ENCODE measurements at regions not wholly inside any gene's neighbourhood (a gene's known extent, or its start where the extent isn't known, plus 50 kb on each side); places are given as distances from the start of the nearest gene placed in this dataset.

DNA sequence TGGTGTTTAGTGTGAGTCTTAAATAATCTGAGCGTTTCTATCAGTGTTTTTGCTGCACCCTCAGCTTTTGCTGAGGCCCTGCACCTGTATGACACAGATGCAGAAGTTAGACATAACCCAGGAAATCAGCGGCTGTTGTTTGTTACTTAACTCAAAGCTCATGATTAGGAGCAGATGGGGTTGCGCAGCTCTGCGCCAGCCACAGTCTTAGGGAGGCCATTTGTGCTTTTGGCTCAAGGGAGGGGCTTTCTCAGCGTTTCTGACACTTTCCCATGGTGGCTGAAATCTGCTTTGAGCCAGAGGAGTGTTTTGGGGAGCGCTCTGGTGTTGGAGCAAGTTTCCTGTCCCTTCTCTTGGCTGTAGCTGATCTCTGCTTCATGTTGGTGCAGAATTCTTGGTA lies 433.8 kb downstream of the NAF1 start:
- H3K9me3 ChIP-seq (ENCODE audit: control insufficient read depth, low read length, poor library complexity, severe bottlenecking) = no peaks in the 10 kb centered on the region
- Mint-ChIP-seq H3K4me3 (no peak overlapping the region), H3K27ac (no peak overlapping the region), H3K27me3 (no peaks in the 10 kb centered on the region), H3K4me1 (no peaks in the 10 kb centered on the region), H3K36me3 (ENCODE audit: low read depth) (no peaks in the 10 kb centered on the region)
- ATAC-seq (no peak), DNase-seq (no peak)

DNA sequence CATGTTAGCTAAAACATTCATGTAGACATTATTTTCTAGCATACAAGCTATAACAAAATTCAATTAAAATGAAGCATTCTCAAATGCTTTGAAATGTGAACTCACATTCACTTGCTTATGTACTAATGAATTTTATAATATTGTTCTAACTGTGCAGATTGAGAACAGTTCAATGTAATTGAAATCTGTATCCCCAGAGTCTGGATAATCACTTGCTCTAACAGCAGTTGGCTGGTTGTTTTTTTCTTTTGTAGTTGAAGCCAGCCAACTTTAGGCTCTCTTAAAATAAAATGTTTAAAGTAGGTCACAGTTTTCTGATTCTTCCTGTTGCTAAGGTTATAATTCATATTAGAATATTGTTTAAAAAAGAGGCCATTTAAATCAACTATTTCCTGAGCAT lies 438.9 kb downstream of the NAF1 start:
- no peaks in the 10 kb centered on the region for H3K4me1 Mint-ChIP-seq
- H3K9me3 ChIP-seq (ENCODE audit: control insufficient read depth, low read length, poor library complexity, severe bottlenecking) = no peaks in the 10 kb centered on the region
- H3K27ac Mint-ChIP-seq = no peak overlapping the region
- ATAC-seq (no peak), DNase-seq (no peak)
- H3K36me3 Mint-ChIP-seq (ENCODE audit: low read depth) = no peaks in the 10 kb centered on the region
- H3K27me3 Mint-ChIP-seq = no peaks in the 10 kb centered on the region
- no peak overlapping the region for H3K4me3 Mint-ChIP-seq

DNA sequence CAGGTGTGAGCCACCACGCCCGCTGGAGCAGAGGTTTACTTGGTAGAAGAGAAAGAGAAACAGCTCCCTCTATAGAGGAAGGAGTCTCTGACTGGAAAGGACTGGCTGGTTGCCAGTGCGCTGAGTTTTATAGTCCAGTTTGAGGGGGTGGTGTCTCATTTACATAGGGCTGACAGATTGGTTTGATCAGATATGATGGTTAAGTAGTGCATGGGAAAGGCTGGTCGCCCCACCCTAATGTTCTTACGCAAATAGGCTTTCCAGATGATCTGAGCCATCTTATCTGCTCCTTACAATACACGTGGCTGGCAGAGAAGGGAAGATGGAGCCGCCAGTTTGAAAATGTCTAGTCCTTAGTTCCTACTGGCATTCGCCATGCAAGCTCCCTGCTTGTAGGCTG lies 439.5 kb downstream of the NAF1 start:
- no peaks in the 10 kb centered on the region for H3K4me1 Mint-ChIP-seq
- no peak overlapping the region for H3K27ac Mint-ChIP-seq
- H3K27me3 Mint-ChIP-seq = no peaks in the 10 kb centered on the region
- H3K4me3 Mint-ChIP-seq = no peak overlapping the region
- no peaks in the 10 kb centered on the region for H3K9me3 ChIP-seq (ENCODE audit: control insufficient read depth, low read length, poor library complexity, severe bottlenecking)
- DNase-seq (no peak), ATAC-seq (no peak)
- H3K36me3 Mint-ChIP-seq (ENCODE audit: low read depth) = no peaks in the 10 kb centered on the region

DNA sequence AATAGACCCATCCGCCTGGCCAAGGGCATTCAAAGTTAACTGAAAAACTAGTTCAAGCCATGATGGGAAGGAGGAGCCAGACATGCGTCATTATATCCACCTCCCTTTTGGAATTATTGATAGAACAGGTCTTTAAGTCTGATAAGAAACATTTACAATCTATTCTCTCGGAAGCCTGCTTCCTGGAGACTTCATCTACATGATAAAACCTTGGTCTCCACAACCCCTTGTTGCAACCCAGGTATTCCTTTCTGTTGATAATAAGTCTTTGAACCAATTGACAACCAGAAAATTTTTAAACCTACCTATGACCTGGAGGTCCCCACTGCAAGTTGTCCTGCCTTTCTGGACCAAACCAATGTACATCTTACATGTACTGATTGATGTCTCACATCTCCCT lies 451.3 kb downstream of the NAF1 start:
- H3K4me1 Mint-ChIP-seq = no peaks in the 10 kb centered on the region

DNA sequence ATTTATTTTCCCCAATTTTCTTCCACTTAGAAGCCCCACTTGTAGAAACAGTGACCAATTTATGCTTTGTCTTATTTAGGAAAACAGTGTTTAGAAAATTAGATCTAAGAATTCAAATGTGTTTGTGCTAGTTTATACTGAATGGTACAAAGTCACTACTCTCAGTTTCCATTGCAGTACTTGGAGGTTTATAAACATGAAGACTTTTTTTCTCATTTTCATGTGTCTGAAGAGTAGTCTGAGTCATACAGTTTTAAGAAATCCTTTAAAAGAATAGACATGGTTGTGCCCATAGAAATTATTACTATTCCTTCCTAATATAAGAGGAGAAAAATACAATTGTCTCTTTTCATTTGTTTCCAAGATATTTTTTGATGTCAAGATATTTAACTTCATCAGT lies 458.7 kb downstream of the NAF1 start:
- ATAC-seq (no peak), DNase-seq (no peak)
- Mint-ChIP-seq H3K4me1 (no peaks in the 10 kb centered on the region), H3K27ac (no peak overlapping the region), H3K36me3 (ENCODE audit: low read depth) (no peaks in the 10 kb centered on the region), H3K4me3 (no peak overlapping the region), H3K27me3 (no peaks in the 10 kb centered on the region)
- H3K9me3 ChIP-seq (ENCODE audit: control insufficient read depth, low read length, poor library complexity, severe bottlenecking) = no peaks in the 10 kb centered on the region

More for the DNA sequence above, 451.3 kb downstream of the NAF1 start:
- H3K27ac Mint-ChIP-seq = no peak overlapping the region
- H3K27me3 Mint-ChIP-seq = no peaks in the 10 kb centered on the region
- H3K4me3 Mint-ChIP-seq = no peak overlapping the region
- DNase-seq = no peak
- H3K36me3 Mint-ChIP-seq (ENCODE audit: low read depth) = no peaks in the 10 kb centered on the region
- no peak for ATAC-seq
- no peaks in the 10 kb centered on the region for H3K9me3 ChIP-seq (ENCODE audit: control insufficient read depth, low read length, poor library complexity, severe bottlenecking)

DNA sequence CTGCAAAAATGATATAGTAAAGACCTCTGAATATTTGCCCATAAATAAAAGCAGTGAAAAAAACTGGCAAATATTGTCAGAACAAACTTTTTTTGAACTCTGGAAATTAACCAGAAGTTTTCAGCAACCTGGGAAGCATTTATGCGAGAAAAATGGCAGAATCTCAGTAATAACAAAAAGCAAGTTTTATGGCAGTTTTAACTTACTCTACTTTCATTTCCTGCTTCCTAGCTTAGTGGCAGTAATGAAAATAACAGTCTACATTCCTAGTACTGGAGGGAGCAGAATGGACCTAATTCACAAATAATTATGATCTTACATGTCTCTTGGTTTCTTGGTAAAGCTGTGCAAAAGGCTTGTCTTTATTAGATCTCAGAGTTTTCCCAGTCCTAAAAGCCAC lies 460.1 kb downstream of the NAF1 start:
- no peak for DNase-seq
- no peak overlapping the region for H3K27ac Mint-ChIP-seq
- no peak for ATAC-seq
- H3K4me1 Mint-ChIP-seq = no peaks in the 10 kb centered on the region
- H3K9me3 ChIP-seq (ENCODE audit: control insufficient read depth, low read length, poor library complexity, severe bottlenecking) = no peaks in the 10 kb centered on the region
- no peaks in the 10 kb centered on the region for H3K36me3 Mint-ChIP-seq (ENCODE audit: low read depth)
- H3K4me3 Mint-ChIP-seq = no peak overlapping the region
- no peaks in the 10 kb centered on the region for H3K27me3 Mint-ChIP-seq

DNA sequence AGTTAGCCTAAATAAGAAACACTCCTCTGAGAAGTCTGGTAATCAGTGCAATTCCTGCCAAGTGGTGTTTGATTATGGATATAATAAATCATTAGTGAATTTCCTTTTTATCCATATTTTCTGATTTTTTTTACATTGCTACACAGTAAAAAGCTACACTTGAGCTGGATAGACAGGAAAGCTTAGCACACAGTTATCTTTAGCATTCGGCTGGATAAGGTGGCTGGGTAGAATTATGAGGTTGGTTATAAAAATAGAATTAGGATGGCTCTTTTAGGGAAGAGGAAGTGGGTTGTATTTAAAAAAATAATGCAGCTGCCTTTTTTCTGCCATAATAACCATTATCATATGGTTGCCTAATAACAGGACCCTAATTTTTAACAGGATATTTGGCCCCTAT lies 460.6 kb downstream of the NAF1 start:
- H3K9me3 ChIP-seq (ENCODE audit: control insufficient read depth, low read length, poor library complexity, severe bottlenecking) = no peaks in the 10 kb centered on the region
- no peaks in the 10 kb centered on the region for H3K27me3 Mint-ChIP-seq
- ATAC-seq = no peak
- no peak for DNase-seq
- H3K4me1 Mint-ChIP-seq = no peaks in the 10 kb centered on the region
- H3K27ac Mint-ChIP-seq = no peak overlapping the region
- no peaks in the 10 kb centered on the region for H3K36me3 Mint-ChIP-seq (ENCODE audit: low read depth)
- H3K4me3 Mint-ChIP-seq = no peak overlapping the region

DNA sequence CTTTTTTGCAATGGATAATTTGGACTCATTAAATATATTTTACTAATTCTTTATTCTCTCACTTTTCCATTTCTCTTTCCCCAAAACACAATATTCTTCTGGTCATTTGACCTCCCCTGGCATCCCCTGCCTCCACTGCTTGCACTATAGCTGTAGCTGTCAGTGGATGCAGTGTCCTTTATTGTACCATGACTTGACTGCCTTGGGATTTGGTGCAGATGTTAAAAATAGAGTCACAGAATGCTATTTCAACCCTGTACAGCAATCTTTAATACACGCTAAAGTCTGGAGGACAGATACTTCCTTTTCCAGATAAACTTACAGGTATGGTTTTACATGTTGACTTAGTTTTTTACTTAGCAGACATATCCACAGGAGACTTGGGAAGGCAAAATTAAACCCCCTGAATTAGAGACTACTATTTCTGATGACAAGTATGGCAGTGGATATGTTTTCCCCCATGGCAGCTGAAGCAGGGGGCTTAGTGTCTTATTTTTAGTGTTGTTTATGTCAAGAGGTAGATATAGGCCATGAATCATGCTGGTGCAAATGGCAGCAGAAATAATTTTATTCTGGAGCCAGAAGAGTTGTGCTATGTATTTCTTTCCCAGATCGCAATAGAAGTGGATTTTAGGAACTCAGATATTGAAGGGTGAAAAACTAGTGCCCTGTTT lies 461.4 kb downstream of the NAF1 start:
- H3K4me1 Mint-ChIP-seq = no peaks in the 10 kb centered on the region
- no peak overlapping the region for H3K4me3 Mint-ChIP-seq
- no peak for ATAC-seq
- H3K9me3 ChIP-seq (ENCODE audit: control insufficient read depth, low read length, poor library complexity, severe bottlenecking) = no peaks in the 10 kb centered on the region
- no peaks in the 10 kb centered on the region for H3K36me3 Mint-ChIP-seq (ENCODE audit: low read depth)
- no peak for DNase-seq
- H3K27me3 Mint-ChIP-seq = no peaks in the 10 kb centered on the region
- H3K27ac Mint-ChIP-seq = no peak overlapping the region

DNA sequence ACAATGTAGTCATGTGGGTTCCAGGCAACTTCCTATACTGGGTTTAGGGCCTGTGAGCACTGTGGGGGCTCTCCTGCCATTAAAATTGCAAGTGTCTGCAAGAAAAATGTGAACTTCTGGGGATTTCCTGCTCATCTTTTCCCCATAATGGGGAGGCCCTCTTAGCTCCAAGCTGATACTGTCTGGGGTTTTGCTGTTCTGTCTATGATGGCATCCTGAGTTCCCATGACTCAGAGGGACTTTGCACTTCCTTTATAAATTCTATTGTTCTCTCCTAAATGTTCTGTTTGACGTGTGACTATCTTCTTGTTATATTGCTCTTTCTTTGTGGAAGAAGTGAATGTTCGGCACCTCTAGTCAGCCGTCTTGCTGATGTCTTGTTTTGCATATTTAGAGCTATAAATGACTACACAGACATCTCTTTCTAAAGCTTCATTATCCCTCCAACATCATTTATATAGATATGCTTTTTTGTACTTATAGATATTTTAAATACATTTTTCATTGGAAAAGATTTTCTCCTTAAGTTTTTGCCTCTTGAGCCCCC lies 465.8 kb downstream of the NAF1 start:
- ATAC-seq = no peak
- Mint-ChIP-seq H3K4me3 (no peak overlapping the region), H3K36me3 (ENCODE audit: low read depth) (no peaks in the 10 kb centered on the region), H3K27me3 (no peaks in the 10 kb centered on the region), H3K27ac (no peak overlapping the region), H3K4me1 (no peaks in the 10 kb centered on the region)
- DNase-seq = no peak
- no peaks in the 10 kb centered on the region for H3K9me3 ChIP-seq (ENCODE audit: control insufficient read depth, low read length, poor library complexity, severe bottlenecking)

DNA sequence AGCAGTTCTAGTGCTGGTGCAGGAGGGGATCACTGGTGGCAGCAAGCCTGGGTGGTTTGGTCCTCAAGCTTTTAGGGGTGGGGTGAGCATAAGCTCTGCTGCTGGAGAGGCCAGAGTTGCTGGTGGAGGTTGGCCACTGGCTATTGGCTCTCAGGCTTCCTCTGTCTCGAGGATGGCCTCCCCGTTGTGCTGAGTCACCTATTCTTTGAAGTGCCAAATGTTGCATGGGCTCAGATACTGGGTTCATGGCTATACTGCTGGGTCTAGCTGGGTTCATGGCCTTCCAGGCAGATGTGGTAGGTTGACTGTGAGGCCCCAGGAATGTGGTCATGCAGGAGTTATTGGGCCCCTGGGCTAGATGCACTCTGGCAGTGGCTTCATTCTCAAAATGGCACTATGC lies 466.3 kb downstream of the NAF1 start:
- Mint-ChIP-seq H3K36me3 (ENCODE audit: low read depth) (no peaks in the 10 kb centered on the region), H3K27ac (no peak overlapping the region), H3K27me3 (no peaks in the 10 kb centered on the region), H3K4me3 (no peak overlapping the region), H3K4me1 (no peaks in the 10 kb centered on the region)
- H3K9me3 ChIP-seq (ENCODE audit: control insufficient read depth, low read length, poor library complexity, severe bottlenecking) = no peaks in the 10 kb centered on the region
- ATAC-seq (no peak), DNase-seq (no peak)

DNA sequence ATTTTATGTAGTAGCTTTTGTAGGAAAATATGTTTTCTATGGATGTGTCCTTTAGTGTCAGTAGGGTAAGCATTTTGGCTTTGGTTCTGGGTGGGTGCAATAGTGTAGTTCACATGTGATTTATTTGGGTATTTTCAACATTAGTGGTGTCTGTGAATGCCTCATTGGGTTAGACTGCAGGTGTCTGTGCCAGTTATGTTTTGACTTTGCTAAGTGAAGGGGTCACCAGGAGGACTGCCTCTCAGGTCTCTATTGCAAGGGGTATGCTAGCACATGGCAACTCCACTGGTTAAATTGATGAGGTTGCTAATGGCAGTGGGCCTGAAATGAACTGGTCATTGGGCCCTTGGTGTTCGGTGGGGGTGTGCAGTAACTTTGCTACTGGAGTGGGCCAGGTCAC lies 467.1 kb downstream of the NAF1 start:
- no peaks in the 10 kb centered on the region for H3K4me1 Mint-ChIP-seq
- no peaks in the 10 kb centered on the region for H3K9me3 ChIP-seq (ENCODE audit: control insufficient read depth, low read length, poor library complexity, severe bottlenecking)
- ATAC-seq (no peak), DNase-seq (no peak)
- no peak overlapping the region for H3K4me3 Mint-ChIP-seq
- H3K27ac Mint-ChIP-seq = no peak overlapping the region
- H3K27me3 Mint-ChIP-seq = no peaks in the 10 kb centered on the region
- no peaks in the 10 kb centered on the region for H3K36me3 Mint-ChIP-seq (ENCODE audit: low read depth)

DNA sequence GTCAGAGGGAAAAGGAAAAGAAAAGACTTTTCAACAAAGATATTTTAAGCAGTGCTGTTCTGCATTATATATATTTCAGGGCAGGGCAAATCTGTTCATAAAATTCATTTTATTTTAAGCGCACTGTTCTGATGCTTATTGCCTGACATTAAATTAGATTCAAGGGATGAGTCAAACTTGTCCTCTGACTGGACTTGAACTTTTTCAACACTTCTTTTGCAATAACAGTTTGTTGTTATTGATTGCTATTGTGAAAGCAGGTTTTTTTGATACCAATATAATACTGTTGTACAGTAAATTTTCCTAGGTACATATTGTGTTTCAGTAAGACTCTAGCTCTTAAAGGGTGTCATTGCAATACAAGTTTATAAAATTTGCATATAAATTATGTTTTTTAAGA lies 481.3 kb downstream of the NAF1 start:
- Mint-ChIP-seq H3K27me3 (no peaks in the 10 kb centered on the region), H3K36me3 (ENCODE audit: low read depth) (no peaks in the 10 kb centered on the region), H3K4me1 (no peaks in the 10 kb centered on the region), H3K27ac (no peak overlapping the region), H3K4me3 (no peak overlapping the region)
- ATAC-seq (no peak), DNase-seq (no peak)
- no peaks in the 10 kb centered on the region for H3K9me3 ChIP-seq (ENCODE audit: control insufficient read depth, low read length, poor library complexity, severe bottlenecking)

DNA sequence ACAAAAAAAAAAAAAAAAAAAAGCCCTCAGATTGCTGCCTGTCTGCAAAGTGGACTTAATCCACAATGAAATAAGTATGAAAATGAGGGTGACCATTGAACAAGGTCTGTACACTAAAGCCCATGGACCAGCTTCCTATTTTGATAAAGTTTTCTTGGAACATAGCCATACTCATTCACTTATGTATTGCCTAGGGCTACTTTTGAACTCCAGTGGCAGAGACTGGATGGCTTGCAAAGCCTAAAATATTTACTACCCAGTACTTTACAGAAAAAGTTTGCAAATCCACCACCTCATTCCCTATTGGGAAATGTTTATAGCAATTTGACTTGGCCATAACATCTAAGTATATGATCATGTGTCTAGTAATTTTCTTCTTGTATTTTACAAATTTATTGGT lies 481.7 kb downstream of the NAF1 start:
- no peak overlapping the region for H3K4me3 Mint-ChIP-seq
- no peaks in the 10 kb centered on the region for H3K9me3 ChIP-seq (ENCODE audit: control insufficient read depth, low read length, poor library complexity, severe bottlenecking)
- H3K27me3 Mint-ChIP-seq = no peaks in the 10 kb centered on the region
- DNase-seq (no peak), ATAC-seq (no peak)
- no peak overlapping the region for H3K27ac Mint-ChIP-seq
- no peaks in the 10 kb centered on the region for H3K4me1 Mint-ChIP-seq
- H3K36me3 Mint-ChIP-seq (ENCODE audit: low read depth) = no peaks in the 10 kb centered on the region

DNA sequence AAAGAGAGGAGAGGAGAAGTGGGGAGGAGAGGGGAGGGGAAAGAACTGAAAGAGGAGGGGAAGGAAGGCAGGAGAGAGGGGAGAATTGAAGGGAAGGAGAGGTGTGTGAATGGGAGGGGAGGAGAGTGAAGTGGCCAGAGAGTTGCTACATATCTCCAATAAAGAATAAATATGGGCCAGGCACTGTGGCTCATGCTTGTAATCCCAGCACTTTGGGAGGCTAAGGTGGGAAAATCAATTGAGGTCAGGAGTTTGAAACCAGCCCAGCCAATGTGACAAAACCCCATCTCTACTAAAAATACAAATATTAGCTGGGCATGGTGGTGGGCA lies 482.4 kb downstream of the NAF1 start:
- no peak overlapping the region for H3K4me3 Mint-ChIP-seq
- no peak overlapping the region for H3K27ac Mint-ChIP-seq
- no peaks in the 10 kb centered on the region for H3K9me3 ChIP-seq (ENCODE audit: control insufficient read depth, low read length, poor library complexity, severe bottlenecking)
- H3K4me1 Mint-ChIP-seq = no peaks in the 10 kb centered on the region
- no peaks in the 10 kb centered on the region for H3K36me3 Mint-ChIP-seq (ENCODE audit: low read depth)
- no peak for ATAC-seq
- H3K27me3 Mint-ChIP-seq = no peaks in the 10 kb centered on the region
- no peak for DNase-seq
